HG02610 (cell line): ENCODE measurements at regions not wholly inside any gene's neighbourhood (a gene's known extent, or its start where the extent isn't known, plus 50 kb on each side); places are given as distances from the start of the nearest gene placed in this dataset.
"Not testable (repeated sequence)": the region's sequence is repeated elsewhere in the genome, so short reads cannot be mapped to it uniquely, and the experiment has no call there.

Source experiments
- ATAC-seq: cut with Tn5 transposase; IDR thresholded peaks from one replicate; pipeline ENCODE4 v1.9.1; 2021; ENCODE audit warnings: mild to moderate bottlenecking, moderate library complexity; ENCODE audit not compliant: unreplicated experiment

DNA sequence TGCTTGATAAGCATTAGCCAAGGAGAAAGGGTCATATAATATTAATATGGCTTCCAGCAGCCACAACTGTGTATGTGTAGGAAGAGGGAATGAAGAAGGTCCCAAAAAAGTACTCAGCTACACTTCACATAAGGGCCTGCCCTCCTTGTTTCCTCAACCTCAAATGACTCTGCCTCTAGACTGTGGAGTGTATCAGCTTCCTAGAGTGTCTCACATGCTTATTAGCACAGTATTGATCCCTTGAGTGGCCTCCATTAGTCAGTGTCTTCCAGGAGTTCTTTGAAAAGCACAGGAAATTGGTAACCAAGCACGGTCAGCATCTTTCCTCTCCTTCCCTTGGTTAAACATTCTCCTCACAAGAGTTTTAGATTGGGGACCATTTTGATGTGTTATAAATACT is 190.4 kb upstream of the ATP10B start:
- no peak for ATAC-seq

DNA sequence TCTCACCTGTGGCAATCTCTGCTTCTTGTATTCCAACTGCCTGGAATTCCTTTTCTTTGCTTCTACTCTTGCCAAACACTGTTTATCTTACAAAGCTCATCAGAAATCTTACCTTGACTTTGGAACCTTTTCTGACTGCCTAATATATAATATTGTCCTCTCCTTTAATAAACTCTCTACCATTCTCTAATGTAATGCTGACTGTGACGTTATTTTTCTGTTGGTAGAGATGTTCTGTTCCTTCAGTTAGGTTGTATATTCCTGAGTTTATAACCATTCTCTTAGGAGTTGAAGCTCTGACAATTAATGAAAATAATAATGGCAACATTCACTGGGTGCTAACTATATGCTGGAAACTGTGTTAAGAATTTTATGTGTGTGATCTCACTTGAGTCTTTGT is 188.8 kb upstream of the ATP10B start:
- ATAC-seq: no peak

DNA sequence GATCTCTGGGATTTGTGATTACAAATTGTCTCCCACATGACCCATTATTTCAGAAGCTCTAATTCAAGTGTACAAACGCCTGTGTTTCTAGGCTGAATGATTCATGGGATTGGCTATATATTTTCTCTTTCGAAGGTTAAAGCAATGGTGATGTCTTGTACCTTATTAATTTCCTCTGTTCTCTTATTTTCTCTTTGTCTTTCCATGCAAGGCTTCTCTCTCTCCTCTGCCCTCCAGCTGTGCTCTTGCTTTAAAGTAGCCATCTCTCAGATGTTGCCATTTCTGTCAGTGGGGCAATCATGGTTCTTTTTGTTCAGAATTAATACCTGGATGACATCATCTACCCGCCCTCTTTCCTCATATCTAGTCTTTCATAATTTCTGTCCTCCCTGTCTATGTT is 184.3 kb upstream of the ATP10B start:
- no peak for ATAC-seq

DNA sequence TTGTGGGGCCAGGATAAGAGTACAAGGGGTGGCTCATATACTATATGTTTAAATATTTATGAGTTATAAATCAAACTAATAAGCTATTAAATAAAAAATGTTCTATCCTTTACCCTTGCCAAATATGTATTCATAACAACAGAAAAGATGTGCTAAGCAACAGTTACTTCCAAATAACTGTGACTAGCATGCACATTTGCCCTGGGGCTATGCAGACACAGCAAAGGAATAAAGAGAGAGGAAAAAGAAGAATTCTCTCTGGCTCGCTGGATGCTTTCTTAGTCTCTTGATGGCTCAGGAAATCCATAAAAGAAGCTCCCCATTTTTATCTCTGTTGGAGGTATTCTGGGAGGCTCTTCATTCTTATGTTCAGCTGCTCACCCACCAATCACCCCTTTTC is 182.4 kb upstream of the ATP10B start:
- ATAC-seq: no peak

DNA sequence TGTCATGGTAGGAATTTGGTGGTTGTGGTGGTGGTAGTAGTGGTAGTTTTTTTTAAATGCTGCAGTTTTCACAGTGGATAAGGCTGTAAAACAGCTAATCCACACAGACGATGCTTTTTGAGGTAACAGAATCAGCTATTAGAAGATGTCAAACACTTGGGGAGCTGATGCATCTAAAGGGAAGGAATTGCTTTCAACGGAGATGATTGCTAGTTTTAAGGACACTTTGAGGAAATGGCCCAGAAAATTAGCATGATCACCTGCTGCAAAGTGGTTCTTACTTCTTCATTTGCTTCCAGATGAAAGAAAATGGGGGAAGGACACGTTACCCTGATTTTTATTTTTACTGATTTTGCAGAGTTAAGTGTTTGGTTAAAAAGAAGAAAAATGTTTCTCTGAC is 178.2 kb upstream of the ATP10B start:
- ATAC-seq: no peak

DNA sequence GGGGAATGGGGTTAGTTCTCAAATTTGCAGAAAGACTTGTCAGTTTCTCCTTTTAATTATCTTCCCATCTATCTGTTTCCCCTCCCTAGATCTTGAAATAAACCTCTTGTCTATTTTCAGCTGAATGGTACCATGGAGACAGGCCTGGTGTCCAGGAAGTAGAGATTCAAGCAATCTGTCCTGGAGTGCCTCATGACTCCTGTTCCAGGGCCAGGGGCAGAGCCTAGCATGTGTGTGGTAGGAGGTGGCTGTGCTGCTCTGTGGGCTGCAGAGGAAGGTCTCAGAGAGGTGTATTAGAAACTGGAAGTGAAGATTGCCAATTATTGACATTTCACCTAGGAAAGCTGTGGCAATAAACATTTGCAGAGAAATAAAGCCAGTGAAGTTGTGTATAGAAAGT is 175.8 kb upstream of the ATP10B start:
- ATAC-seq: no peak

DNA sequence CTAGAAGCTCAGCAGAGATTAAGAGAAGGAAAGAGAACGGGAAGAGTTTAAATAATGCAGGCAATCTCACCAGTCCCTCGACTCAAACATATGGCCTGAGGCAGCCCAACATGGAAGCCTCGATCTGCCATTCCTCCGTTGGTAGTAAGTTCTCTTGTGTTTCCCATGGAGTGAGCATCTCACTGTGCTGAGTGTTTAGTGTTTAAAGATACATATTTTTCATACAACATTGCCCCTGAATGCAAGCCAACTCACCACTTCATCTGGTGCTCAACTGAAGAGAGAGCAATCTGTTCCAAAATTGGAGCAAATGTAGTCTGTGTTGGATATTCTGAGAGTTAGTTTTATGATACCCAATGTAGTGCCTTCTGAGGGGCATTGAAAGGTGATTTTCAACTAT is 171.5 kb upstream of the ATP10B start:
- ATAC-seq: no peak

DNA sequence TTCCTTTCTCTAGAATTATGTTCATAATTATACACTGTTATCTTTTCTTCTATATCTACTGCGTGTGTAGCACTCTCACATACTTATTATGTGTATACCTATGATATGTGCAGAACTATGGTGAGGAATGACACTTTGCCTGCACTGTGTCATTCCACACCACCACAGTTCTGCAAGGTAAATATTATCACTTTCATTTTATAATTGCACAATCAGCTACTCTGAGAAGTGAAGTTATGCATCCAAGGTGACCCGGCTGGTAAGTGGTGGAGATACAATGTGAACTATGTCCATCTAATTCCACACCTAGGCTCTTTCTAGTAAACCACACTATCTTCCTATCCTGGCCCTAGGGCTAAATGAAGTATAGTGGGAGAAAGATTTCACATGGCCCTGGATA is 170.1 kb upstream of the ATP10B start:
- ATAC-seq: no peak

DNA sequence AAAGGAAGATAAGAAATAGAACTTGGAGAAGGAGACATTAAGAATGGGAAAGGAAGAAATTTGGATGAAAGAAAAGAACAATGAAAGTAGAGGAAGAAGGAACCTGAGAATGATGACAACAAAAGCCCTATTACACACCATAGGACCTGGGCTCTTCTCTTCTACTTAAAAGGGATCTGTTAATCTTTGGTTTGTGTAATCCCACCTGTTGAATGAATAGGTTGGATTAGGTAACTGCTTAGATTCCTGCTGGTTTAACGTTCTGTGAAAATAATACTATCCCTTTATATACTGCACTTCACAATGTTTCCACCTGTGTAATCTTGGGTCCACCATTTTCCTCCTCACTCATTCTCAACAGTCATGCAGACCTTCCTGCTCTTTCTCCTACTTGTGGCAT is 157.8 kb upstream of the ATP10B start:
- no peak for ATAC-seq

DNA sequence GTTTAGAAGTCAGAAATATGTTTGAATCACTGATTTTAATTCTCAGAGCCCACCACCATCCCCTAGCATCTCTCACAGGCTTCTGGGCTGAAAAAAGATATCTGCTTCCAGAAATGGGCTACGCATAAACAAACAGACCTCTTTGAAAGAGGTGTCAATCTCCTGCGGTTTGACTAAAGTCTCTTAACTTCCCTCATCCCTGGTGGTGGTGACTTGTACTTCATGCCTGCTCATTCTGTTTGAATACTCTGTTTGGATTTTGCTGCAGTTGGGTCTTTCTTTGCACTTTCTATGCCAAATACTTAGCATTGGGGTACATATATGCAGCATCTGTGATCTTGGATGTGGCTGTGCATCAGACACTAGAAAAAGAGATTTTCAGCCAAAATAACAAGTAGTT is 157.2 kb upstream of the ATP10B start:
- ATAC-seq: no peak

DNA sequence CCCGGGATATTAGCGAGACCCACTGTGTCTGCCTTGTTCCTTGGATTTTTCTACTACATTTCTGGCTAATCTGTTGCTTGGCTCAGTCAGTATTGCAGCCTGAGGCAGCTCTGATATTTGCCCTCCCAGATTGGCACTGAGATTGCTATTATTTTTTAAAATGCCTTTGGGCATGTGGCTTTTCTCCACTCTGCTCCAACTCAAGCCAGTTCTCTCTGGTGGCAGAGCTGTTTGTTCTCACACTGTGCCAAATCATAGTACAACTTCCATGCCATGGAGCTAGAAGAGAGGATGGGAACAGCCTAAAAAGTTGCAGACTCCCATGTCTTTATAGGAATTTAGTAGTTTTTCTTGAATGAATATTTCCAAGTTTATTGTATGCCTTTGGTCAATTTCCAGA is 155.9 kb upstream of the ATP10B start:
- no peak for ATAC-seq

DNA sequence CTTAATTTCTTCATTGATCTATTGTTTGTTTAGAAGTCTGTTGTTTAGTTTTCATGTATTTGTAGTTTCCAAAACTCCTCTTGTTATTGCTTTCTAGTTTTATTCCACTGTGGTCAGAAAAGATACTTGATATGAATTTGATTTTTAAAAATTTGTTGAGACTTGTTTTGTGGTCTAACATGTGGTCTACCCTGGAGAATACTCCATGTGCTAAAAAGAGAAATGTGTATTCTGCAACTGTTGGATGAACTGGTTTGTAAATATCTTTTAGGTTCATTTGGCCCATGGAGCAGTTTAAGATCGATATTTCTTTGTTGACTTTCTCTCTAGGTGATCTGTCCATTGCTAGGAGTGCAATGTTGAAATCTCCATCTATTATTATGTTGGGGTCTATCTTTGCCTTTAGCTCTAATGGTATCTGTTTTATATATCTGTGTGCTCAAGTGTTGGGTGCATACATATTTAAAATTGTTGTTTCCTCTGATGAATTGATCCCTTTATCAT is 150.6 kb upstream of the ATP10B start:
- ATAC-seq: no peak

DNA sequence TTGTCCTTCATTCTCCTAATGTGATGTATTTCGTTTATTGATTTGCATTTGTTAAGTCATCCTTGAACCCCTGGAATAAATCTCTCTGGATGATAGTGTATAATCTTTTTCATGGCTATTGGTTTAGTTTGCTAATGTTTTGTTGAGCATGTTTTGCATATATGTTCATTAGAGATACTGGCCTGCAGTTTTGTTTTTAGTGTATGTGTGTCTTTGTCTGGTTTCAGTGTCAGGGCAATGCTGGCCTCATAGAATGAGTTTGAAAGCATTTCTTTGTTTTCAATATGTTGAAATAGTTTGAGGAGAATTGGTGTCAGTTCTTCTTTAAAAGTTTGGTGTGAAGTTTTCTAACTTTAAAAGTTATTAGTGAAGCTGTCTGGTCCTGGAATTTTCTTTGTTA is 149.6 kb upstream of the ATP10B start:
- peak; percentile 50 for ATAC-seq

DNA sequence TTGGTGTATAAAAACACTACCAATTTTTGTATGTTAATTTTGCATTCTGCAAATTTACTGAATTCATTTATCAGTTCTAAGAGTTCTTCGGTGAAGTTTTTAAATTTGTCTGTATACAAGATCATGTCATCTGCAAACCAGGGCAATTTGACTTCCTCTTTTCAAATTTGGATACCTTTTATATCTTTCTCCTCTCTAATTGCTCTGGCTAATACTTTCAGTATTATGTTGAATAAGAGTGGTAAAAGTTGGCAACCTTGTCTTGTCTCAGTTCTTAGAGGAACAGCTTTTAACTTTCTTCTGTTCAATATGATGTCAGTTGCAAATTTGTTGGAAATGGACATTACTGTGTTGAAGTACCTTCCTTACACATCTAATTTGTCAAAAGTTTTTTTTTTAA is 149.1 kb upstream of the ATP10B start:
- ATAC-seq: not testable (repeated sequence)

DNA sequence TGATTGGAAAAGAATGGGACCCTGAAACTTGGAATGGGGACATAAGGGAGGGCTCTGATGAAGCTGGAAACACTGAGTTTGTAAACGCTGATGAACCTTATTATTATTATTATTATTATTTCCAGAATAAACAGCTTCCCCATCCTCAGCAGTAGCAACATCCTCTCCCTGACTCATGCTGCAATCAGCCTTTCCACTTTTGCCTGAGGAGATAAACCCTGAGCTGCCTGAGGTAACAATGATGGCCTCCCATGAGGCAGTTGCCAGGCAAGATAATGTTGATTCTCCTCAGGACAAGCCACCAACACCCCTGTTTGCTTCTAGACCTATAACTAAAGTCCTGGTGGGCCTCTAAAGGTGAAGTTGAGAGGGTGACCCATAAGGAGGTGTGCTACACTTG is 139.2 kb upstream of the ATP10B start:
- ATAC-seq: no peak

DNA sequence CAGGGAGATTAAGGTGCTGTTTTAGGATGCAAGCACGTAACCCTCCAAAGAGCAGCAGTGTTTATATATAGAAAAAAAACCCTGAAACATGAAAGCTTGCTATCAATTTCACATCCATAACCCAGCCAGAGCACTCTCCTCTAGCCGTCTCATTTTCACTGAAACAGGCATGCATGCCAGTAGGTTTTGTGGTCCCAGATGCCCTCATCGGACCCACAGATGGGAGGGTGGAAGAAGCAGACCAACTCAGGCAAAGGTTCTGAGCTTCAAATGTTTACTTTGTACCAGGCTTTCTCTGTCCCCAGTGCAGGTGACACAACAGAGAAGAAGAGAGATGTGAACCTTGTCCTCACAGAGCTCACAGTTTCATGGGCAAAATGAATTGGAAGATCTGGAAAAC is 127.4 kb upstream of the ATP10B start:
- ATAC-seq: no peak

DNA sequence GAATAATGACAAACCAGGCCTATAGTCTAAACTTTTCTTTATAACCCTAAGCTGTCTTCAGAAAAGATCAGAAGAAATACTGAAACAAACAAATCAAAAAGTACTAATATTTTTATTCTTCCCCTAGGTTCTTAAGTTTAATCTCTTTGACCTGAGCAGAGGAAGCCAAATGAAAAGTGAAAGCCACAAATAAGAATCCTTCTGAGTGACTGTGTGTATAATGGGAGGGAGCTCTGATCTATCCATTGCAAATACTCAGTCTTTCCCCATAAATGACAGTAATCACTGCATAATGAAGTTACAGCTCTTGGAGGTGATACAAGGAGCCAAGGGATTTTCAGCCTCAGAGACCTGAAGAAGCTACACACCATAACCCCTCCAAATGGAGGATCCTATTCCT is 126.9 kb upstream of the ATP10B start:
- no peak for ATAC-seq

DNA sequence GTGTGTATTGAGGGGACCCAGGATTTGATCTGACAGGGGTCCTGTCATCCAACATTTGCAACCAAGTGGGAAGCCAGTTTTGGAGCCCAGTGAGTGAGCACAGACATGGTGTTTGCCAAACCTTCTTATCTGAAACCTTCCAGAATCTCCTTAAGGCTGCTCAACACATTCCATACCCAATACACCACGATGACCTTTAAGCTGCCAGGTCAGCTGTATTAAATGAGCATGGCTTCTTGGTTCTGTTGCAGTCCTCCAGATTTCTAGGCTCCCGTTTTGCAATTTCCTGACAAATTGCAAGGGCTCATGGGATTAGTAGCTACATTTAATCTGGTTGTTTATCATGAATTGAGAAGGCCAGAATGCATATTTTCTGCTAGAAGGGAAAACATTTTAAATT is 124.2 kb upstream of the ATP10B start:
- no peak for ATAC-seq

DNA sequence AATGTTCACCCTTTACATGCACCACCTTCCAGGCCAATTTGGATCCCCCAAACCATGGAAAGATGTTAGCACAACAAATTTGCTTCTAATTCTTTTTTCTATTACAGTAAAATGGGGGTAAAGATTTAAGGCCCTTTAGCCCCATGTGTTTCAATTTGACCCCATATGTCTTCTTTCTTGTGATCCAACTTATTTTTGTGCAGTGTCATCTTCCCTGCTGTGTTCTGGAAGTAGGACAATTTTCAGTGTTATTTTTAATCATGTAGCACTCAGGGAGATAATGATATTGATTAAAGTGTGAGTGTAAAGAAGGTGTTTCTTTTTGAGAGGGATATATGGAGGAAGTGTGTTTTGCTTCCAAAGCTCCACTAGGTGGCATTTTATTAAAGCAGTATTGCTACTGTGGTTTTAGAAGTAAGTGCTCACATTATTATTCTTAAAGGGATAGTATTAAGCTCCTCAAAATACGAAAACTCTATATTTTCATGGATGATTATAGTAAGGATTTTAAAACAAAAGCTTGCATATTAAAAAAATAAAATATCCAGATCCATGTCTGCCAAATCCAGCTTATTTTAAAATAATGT is 118.7 kb upstream of the ATP10B start:
- ATAC-seq: no peak

DNA sequence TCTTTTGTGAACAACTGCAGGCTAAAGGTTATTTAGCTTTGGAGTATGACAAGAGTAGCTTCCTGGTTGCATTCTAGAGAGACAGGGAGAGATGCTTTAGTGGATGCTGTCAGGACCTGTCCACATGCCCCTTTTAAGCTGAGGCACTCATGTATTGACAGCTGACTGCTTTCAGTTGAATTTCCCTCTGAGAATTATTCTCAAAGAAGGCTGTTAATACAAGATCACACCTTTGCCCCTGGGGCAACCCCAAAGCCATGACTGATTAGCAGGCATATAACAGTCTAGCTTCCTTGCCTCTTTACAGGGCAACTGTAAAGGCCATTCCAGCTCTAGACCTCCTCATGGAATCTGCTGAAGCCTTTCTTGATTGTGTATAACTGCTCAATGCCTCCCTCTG is 117.6 kb upstream of the ATP10B start:
- no peak for ATAC-seq

DNA sequence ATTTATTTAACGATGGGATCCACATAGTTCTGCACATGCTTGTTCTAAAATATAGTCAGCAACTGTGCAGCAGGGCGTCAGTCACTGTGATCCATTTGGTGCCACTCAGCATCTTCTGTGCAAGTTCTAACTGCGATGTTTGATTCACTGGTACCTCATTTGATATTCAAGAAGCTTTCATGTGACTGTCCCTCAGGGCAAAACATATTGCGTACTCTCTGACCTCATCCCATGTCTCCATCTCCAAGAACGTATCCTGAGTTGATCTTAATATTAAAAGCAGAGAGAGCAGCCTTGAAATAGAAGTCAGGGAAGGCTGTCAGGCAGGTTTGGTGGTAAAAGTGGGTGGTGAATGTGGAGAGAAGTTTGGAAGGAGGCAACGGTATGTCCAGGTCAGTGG is 116.5 kb upstream of the ATP10B start:
- no peak for ATAC-seq

DNA sequence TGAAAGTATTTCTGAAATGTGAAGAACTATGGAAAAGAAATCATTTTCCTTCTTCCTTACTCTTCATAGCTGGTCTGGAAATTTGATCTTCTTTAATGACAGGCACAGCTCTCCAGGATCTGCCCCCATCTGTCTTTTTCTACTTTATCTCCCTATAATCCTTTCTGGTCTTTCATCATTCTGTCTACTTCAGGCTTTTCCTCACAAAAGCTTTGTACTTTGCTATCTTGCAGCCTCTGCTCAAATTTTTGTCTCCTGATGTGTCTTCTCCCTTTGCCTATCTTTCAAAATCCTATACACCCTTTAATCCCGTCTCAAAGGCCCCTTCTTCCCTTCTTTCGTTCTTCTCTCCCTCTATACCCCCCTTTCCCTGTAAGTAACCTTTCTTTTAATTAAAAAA is 114.9 kb upstream of the ATP10B start:
- no peak for ATAC-seq

DNA sequence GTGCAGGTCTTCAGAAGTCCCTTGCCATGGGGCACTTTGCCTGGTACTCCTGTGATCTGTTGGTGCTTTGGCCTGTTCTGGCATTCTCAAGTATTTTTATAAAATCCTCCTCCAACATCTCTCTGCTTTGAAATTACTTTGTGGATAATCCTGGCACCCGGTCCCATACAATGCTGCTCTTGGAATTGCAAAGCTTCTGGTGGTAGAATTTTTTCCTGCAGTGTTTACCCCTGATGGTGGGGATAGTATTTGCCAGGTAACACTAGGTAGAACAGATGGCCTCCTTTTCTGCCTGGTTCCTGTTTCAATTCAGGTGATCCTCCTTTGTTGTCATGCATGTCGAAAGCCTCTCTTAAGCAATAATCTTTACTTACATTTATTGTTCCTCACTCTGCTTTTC is 109.8 kb upstream of the ATP10B start:
- ATAC-seq: no peak

DNA sequence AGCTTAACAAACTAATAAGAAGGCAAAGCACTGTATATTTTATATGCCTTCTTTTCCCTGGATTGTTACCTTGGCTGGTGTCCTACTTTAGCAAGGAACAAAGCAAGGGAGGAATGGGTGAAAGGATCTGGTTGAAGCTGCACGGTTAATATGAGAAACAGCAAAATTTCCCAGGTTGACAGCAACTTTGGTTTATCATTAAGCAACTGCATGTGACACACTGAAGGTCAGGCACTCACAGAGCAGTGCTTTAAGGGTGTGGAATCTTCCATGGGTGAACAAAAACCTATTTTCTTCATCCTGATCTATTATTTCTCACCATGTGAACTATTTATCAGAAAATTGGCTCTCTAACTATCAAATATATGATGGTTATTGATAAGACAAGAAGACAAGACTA is 109.0 kb upstream of the ATP10B start:
- ATAC-seq: no peak
